GM21367 (cell line): ENCODE measurements at regions not wholly inside any gene's neighbourhood (a gene's known extent, or its start where the extent isn't known, plus 50 kb on each side); places are given as distances from the start of the nearest gene placed in this dataset.

Source experiments
- ATAC-seq: cut with Tn5 transposase; IDR thresholded peaks from one replicate; pipeline ENCODE4 v1.9.1; 2021; ENCODE audit not compliant: unreplicated experiment

GRCh38 chr3:181855825-181856224 is 144.1 kb downstream of the SOX2 start:
- no peak for ATAC-seq

GRCh38 chr3:181859518-181859917 is 147.8 kb downstream of the SOX2 start:
- ATAC-seq: no peak

- no peak for ATAC-seq
Measured at GRCh38 chr3:181860235-181860634, 148.5 kb downstream of the SOX2 start.

- ATAC-seq: no peak
Measured at GRCh38 chr3:181862502-181862901, 150.8 kb downstream of the SOX2 start.

GRCh38 chr3:181868576-181869082 is 156.9 kb downstream of the SOX2 start:
- no peak for ATAC-seq

GRCh38 chr3:181872887-181873286 is 161.2 kb downstream of the SOX2 start:
- no peak for ATAC-seq

GRCh38 chr3:181879926-181880325 is 168.2 kb downstream of the SOX2 start:
- ATAC-seq: no peak

GRCh38 chr3:181880331-181880730 is 168.6 kb downstream of the SOX2 start:
- ATAC-seq: no peak

- ATAC-seq: no peak
Measured at GRCh38 chr3:181881749-181882148, 170.0 kb downstream of the SOX2 start.

- ATAC-seq: no peak
Measured at GRCh38 chr3:181885868-181886630, 174.3 kb downstream of the SOX2 start.

GRCh38 chr3:181886676-181887075 is 175.0 kb downstream of the SOX2 start:
- no peak for ATAC-seq

- no peak for ATAC-seq
Measured at GRCh38 chr3:181887685-181888084, 176.0 kb downstream of the SOX2 start.

- ATAC-seq: no peak
Measured at GRCh38 chr3:181888234-181888633, 176.5 kb downstream of the SOX2 start.

- ATAC-seq: no peak
Measured at GRCh38 chr3:181892848-181893247, 181.1 kb downstream of the SOX2 start.

GRCh38 chr3:181896605-181897004 is 184.9 kb downstream of the SOX2 start:
- ATAC-seq: no peak

GRCh38 chr3:181899702-181900101 is 188.0 kb downstream of the SOX2 start:
- ATAC-seq: no peak

GRCh38 chr3:181901626-181902025 is 189.9 kb downstream of the SOX2 start:
- ATAC-seq: no peak

- ATAC-seq: no peak
Measured at GRCh38 chr3:181906338-181906737, 194.6 kb downstream of the SOX2 start.

- no peak for ATAC-seq
Measured at GRCh38 chr3:181909241-181909640, 197.5 kb downstream of the SOX2 start.

GRCh38 chr3:181912384-181912783 is 200.7 kb downstream of the SOX2 start:
- peak; percentile 75 for ATAC-seq

GRCh38 chr3:181913254-181913653 is 201.5 kb downstream of the SOX2 start:
- no peak for ATAC-seq

GRCh38 chr3:181915551-181915950 is 203.8 kb downstream of the SOX2 start:
- no peak for ATAC-seq

- ATAC-seq: no peak
Measured at GRCh38 chr3:181916013-181916412, 204.3 kb downstream of the SOX2 start.
